Calu3 (cell line): ENCODE measurements at regions not wholly inside any gene's neighbourhood (a gene's known extent, or its start where the extent isn't known, plus 50 kb on each side); places are given as distances from the start of the nearest gene placed in this dataset.

ENCODE experiments used
- BruUV-seq: library from RNA; stranded (reverse); fragments of 400-500 nt; replicated peaks from 2 replicates; lab custom pipeline; 2021; lab: Mats Ljungman, UMichigan
- CTCF ChIA-PET: fragments of 300-600 bp; sonication (Branson Sonifier 250); formaldehyde crosslinking; loops from one replicate; lab custom pipeline; 2022; ENCODE audit warnings: antibody characterized with exemption; lab: Charles Lee
- DNase-seq: peaks from one replicate; pipeline ENCODE4 v3.0.0; 2022
- H3K27ac Mint-ChIP-seq: one replicate; pipeline ENCODE4 v1.8.0; 2022; ENCODE audit warnings: mixed read lengths; ENCODE audit not compliant: unreplicated experiment
- H3K27me3 Mint-ChIP-seq: one replicate; pipeline ENCODE4 v1.8.0; 2022; ENCODE audit warnings: mixed read lengths; ENCODE audit not compliant: unreplicated experiment
- H3K36me3 Mint-ChIP-seq: one replicate; pipeline ENCODE4 v1.8.0; 2022; ENCODE audit warnings: mild to moderate bottlenecking, moderate library complexity, mixed read lengths; ENCODE audit not compliant: insufficient read depth, unreplicated experiment
- H3K4me1 Mint-ChIP-seq: one replicate; pipeline ENCODE4 v1.8.0; 2022; ENCODE audit warnings: mild to moderate bottlenecking, low read depth, mixed read lengths; ENCODE audit not compliant: unreplicated experiment
- H3K4me3 Mint-ChIP-seq: one replicate; pipeline ENCODE4 v1.8.0; 2022; ENCODE audit warnings: mild to moderate bottlenecking, low read depth, moderate library complexity, mixed read lengths; ENCODE audit not compliant: unreplicated experiment
- H3K9me3 Mint-ChIP-seq: one replicate; pipeline ENCODE4 v1.8.0; 2022; ENCODE audit warnings: low read depth, mixed read lengths; ENCODE audit not compliant: unreplicated experiment
- CTCF ChIP-seq: fragments of 200-600 bp; IDR thresholded peaks from one replicate; pipeline ENCODE4 v1.8.0; 2022; ENCODE audit warnings: antibody characterized with exemption; ENCODE audit not compliant: unreplicated experiment
- intact Hi-C: fragments of 100-400 bp; cut with micrococcal nuclease; formaldehyde crosslinking; loops from one replicate; pipeline ENCODE4 v1.10.0; 2022; ENCODE audit not compliant: unreplicated experiment

GRCh38 chr3:18579661-18580060 is 154.5 kb upstream of the SATB1 start:
- Mint-ChIP-seq H3K27ac (no peak overlapping the region), H3K36me3 (no peaks in the 10 kb centered on the region), H3K9me3 (peaks cover 4% of the 10 kb centered on the region), H3K4me1 (no peaks in the 10 kb centered on the region), H3K27me3 (no peaks in the 10 kb centered on the region), H3K4me3 (no peak overlapping the region)
- intact Hi-C loops = no loop called here
- BruUV-seq = no TSS peak
- CTCF ChIA-PET = no interaction called here
- DNase-seq = no peak
- TF ChIP-seq CTCF = no peak

GRCh38 chr3:18575573-18575972 is 150.4 kb upstream of the SATB1 start:
- no peak for TF ChIP-seq CTCF
- no TSS peak for BruUV-seq
- CTCF ChIA-PET = no interaction called here
- H3K9me3 Mint-ChIP-seq = no peaks in the 10 kb centered on the region
- no peaks in the 10 kb centered on the region for H3K36me3 Mint-ChIP-seq
- H3K27me3 Mint-ChIP-seq = no peaks in the 10 kb centered on the region
- intact Hi-C loops = no loop called here
- no peak overlapping the region for H3K4me3 Mint-ChIP-seq
- no peak overlapping the region for H3K27ac Mint-ChIP-seq
- no peak for DNase-seq
- peaks cover 11% of the 10 kb centered on the region for H3K4me1 Mint-ChIP-seq

- no peaks in the 10 kb centered on the region for H3K36me3 Mint-ChIP-seq
- no peak overlapping the region for H3K4me3 Mint-ChIP-seq
- intact Hi-C loops = no loop called here
- BruUV-seq = no TSS peak
- no peak for DNase-seq
- CTCF ChIA-PET = no interaction called here
- no peak overlapping the region for H3K27ac Mint-ChIP-seq
- no peaks in the 10 kb centered on the region for H3K9me3 Mint-ChIP-seq
- TF ChIP-seq CTCF = no peak
- no peaks in the 10 kb centered on the region for H3K27me3 Mint-ChIP-seq
- H3K4me1 Mint-ChIP-seq = peaks cover 11% of the 10 kb centered on the region
Observed at GRCh38 chr3:18572809-18573208, 147.7 kb upstream of the SATB1 start.

GRCh38 chr3:18567293-18567692 is 142.2 kb upstream of the SATB1 start:
- DNase-seq = no peak
- no peaks in the 10 kb centered on the region for H3K27me3 Mint-ChIP-seq
- no peaks in the 10 kb centered on the region for H3K36me3 Mint-ChIP-seq
- BruUV-seq = no TSS peak
- CTCF ChIA-PET = no interaction called here
- no peaks in the 10 kb centered on the region for H3K9me3 Mint-ChIP-seq
- TF ChIP-seq CTCF = no peak
- intact Hi-C loops = loop anchor here (10.0 kb wide), 1 partner anchor 88 kb away; no protein-coding TSS in a partner anchor
- no peak overlapping the region for H3K4me3 Mint-ChIP-seq
- H3K27ac Mint-ChIP-seq = no peak overlapping the region
- H3K4me1 Mint-ChIP-seq = no peaks in the 10 kb centered on the region
